NCI-H345 treated with DMSO at 0.1 percent for 48 hours (cell line): ENCODE measurements at regions not wholly inside any gene's neighbourhood (a gene's known extent, or its start where the extent isn't known, plus 50 kb on each side); places are given as distances from the start of the nearest gene placed in this dataset.

Source experiments
- DNase-seq: peaks from one replicate; lab custom pipeline; 2025; ENCODE audit not compliant: unreplicated experiment; lab: John Stamatoyannopoulos, UW

- DNase-seq = no peak
Measured at GRCh38 chr16:73846007-73846330, 450.6 kb upstream of the PSMD7 start.

GRCh38 chr16:73845238-73846006 lies 451.2 kb upstream of the PSMD7 start:
- no peak for DNase-seq

DNA sequence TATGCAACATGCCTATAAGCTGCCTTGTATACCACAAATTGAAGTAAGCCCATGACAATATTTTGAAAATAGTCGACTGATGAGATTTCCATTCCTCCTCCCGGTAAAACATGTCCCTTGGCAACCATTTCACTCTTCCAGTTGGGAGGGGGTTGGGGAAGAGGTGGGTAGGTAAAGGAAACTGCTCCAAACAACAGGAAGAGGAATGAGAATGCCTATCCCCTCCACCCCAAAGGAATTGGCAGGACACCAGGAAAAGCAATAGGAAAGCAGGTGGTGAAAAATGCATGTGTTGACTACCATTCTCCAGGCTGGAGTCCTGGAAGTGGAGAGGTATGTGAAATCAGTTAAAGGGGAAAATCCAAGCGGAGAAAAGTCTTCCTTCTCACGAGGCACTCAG lies 455.9 kb upstream of the PSMD7 start:
- DNase-seq = no peak

- no peak for DNase-seq
Measured at GRCh38 chr16:73831220-73831619, 465.4 kb upstream of the PSMD7 start.

DNA sequence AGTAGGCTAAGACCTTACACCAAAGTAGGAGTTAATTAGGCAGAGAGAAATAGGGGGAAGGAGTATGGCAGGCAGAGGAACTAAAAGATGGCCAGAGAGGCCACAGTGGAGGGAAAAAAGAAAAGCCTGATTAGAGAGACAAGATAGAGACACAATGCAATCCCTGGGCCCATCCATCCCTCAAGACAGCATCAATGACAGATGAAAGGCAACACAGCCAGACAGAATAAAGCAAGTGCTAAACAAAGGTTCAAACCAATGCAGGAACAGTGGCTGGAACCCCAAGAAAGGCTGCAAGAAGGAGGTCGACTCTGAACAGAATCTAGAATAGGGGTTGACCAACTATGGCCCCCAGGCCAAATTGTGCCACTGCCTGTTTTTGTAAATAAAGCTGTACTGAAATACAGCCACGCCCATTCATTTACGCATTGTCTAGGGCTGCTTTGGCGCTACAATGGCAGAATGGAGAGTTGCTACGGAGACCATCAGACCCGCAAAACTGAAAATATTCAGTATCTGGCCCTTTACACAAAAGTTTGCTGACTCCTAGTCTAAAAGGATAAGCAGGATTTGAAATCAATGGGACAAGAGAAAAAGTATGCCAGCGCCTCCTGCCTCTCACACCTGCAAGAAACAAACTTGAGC lies 473.3 kb upstream of the PSMD7 start:
- no peak for DNase-seq

DNA sequence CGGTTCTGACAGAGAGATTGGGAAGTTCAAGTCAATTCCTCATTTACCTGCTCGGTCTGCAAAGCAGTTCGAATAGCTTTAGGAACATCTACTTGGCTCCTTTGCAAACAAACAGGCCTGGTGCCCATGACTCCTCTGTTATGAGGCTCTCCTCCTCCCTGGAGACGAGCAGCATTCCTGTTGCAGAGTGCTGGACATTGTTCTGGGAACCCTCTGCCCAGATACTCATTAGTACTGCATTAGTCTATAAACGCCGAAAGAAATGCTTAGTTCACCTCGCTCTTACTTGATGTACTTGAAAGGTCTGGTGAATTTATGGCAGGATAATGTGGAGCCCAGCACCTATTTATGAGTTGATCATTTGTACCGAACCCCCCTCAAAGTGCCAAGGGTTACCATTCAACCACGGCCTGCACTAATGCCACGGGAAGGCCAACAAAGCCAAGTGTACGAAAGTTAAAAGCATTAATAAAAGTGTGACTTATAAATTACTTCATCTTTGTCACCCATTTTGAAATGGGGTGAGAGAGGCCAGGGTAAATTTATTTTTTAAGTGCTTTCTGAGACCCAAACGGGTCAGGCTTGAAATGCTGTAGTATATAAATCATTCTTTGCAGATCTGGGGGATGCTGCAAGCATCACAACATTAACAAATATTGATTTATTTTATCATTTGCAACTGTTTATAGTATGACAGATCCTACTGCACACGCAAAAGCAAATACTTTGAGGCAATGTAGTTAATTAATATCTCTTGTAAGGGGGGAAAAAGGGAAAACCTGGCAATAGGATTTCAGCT lies 478.9 kb upstream of the PSMD7 start:
- no peak for DNase-seq

DNA sequence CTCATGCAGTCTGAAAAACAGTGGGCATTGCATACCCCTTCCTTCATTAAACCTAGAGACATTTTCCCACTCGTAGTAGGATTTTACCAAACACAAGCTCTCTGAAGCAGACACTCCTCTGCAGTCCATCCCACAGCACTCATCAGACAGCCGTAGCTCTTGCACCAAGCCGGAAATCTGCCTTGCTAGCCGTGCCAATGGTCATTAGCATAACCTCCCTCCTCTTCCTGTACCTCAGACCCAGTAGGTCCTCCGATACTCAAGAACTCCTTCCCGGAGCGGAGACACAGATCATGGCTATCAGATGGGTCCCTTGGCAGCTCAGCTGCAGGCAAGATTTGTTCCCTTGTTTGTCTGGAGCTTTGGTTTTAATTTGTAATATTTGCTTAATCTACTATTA lies 483.1 kb upstream of the PSMD7 start:
- no peak for DNase-seq

GRCh38 chr16:73804456-73804855 lies 492.2 kb upstream of the PSMD7 start:
- DNase-seq = no peak

- no peak for DNase-seq
Measured at GRCh38 chr16:73798471-73798870, 498.1 kb upstream of the PSMD7 start.

GRCh38 chr16:73797115-73797514 lies 499.5 kb upstream of the PSMD7 start:
- no peak for DNase-seq

- no peak for DNase-seq
Measured at GRCh38 chr16:73796241-73796640, 500.4 kb upstream of the PSMD7 start.

- DNase-seq = no peak
Measured at GRCh38 chr16:73794994-73795393, 501.6 kb upstream of the PSMD7 start.

DNA sequence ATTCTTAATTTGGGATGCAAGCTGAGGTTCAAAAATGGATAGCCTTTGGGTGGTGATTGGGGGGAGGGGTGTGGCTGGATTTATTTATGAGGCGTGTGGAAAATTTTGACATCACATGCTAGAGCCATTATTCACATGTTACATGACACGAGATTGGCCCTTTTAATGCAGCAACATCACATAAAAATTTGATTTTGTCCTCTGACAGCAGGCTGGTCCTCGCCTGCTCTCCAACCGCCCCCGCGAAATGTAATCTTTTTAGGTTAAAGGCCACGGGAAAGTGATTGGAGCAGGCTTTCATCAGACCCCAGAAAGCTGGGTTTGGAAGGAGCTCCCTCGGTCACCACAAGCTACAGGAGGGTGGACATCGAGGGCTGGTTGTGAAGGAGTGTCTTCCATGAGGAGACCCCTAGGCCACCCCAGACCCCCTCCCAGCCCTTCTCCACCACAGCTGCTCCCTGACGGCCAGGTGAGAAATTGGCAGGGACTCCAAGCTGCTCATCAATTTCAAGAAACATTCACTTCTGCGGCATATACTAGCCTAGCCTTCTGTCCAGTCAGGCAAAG lies 502.7 kb upstream of the PSMD7 start:
- DNase-seq = no peak

- DNase-seq = no peak
Measured at GRCh38 chr16:73793260-73793659, 503.4 kb upstream of the PSMD7 start.

GRCh38 chr16:73792199-73793020 lies 504.2 kb upstream of the PSMD7 start:
- DNase-seq = no peak

DNA sequence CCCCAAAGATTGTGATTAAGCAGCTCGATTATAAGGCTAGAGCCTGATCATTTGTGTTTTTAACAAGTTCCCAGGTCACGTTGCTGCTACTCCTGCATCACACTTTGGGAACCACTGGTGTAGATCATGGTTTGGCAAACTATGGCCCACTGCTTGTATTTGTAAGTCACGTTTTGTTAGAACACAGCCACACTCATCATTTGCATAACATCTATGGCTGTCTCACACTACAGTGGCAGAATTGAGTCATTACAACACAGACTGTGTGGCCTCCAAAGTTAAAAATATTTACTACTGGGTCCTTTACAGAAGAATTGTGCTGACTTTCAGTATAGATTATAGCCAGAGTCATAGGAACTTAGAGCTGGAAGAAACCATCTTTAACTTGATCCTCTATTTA lies 515.3 kb upstream of the PSMD7 start:
- no peak for DNase-seq

GRCh38 chr16:73778887-73779286 lies 517.7 kb upstream of the PSMD7 start:
- DNase-seq = no peak

DNA sequence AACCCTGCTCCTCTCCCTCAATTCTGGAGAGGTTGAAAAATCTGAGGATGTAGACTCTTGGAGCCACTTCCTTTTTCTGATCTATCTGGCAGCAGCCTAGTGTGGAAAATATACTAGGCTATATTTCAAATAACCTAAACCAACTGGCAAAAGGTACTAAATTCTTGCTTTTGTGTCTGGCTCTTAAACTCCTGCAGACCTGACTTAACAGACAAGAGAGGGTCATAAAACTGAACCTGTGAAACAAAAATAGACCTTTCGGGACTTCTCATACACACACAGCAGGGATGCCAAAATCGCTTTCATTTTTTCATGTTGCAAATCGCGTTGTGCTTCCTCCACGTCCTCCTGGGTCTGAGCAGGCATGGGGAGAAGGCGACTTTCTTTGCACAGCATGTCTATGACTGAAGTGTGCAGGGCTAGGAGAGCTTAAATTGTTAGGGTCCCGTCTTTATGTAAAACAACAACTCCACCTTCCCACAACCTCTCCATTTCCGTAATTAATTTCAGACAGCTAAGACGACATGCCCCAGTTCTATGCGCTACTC lies 520.7 kb upstream of the PSMD7 start:
- no peak for DNase-seq

DNA sequence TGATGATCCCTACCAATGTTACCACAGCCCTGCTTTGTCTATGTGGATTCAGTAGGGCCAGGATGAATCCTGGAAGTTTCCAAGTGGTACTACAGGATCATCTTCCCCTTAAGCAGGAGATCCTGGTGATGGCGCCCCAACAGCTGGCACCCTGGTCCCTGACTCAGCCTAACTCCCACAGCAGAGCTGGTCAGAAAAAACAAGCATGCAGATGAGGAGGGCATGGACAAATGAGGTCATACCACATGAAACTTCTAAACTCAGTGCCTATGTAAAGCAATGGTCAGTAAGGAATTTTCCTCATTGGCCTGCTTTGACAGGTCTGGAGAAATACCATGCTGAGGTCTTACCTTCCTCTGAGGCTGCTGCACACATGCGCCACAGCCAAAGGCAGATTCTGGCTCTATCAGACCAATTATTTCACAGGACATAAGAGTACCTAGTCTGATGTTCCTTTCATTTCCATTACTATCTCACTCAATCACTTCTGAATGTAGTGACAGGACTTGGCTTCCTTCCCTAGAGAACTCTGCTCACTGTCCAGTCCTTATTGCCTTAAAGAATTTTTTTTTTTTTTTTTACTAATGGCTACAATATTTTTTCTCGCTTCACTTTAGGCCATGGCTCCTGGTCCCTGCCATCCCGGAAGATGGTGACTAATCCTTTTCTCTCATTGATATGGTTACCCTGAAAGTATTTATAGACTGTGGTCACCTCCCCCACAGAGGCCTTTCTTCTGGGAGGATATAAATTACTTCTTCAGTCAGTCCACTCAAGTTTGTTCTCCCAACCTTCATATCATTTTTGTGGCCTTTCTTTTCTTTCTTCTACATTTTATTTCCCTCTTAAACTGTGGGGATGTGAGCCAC lies 525.2 kb upstream of the PSMD7 start:
- DNase-seq = no peak

GRCh38 chr16:73768786-73769203 lies 527.8 kb upstream of the PSMD7 start:
- DNase-seq = no peak
